Caco-2 (cell line): ENCODE measurements at regions not wholly inside any gene's neighbourhood (a gene's known extent, or its start where the extent isn't known, plus 50 kb on each side); places are given as distances from the start of the nearest gene placed in this dataset.

Source experiments
- BruUV-seq: library from RNA; stranded (reverse); fragments of 400-500 nt; replicated peaks from 2 replicates; lab custom pipeline; 2021; lab: Mats Ljungman, UMichigan
- CTCF ChIA-PET: fragments of 300-600 bp; sonication (Branson Sonifier 250); formaldehyde crosslinking; loops from one replicate; lab custom pipeline; 2022; ENCODE audit warnings: antibody characterized with exemption; lab: Charles Lee
- POLR2A ChIA-PET: fragments of 300-600 bp; sonication (Branson Sonifier 250); formaldehyde crosslinking; loops from one replicate; lab custom pipeline; 2022; ENCODE audit warnings: antibody characterized with exemption; lab: Charles Lee
- DNase-seq, 2 experiments: peaks; one replicate each; pipeline versions ENCODE4 v3.0.0 to v3.0.0-alpha.2; 2020 to 2022
- H3K27me3 ChIP-seq: replicated peaks from 2 replicates; pipeline ENCODE4 v1.6.0; 2011; ENCODE audit warnings: low read length; ENCODE audit not compliant: control insufficient read depth, insufficient read depth
- H3K36me3 ChIP-seq: 2 replicates; pipeline ENCODE4 v1.5.1; 2011; ENCODE audit warnings: low read length; ENCODE audit not compliant: control insufficient read depth, insufficient read depth
- H3K4me1 ChIP-seq: fragments of 250-450 bp; sonication (Bioruptor Pico); 2 replicates; pipeline ENCODE4 v1.5.1; 2020; ENCODE audit warnings: mild to moderate bottlenecking
- H3K4me3 ChIP-seq: 2 replicates; pipeline ENCODE4 v1.5.1; 2011; ENCODE audit warnings: low read depth, mild to moderate bottlenecking, control low read depth, low read length
- H3K9me3 ChIP-seq: fragments of 250-450 bp; sonication (Bioruptor Pico); 2 replicates; pipeline ENCODE4 v1.5.1; 2020; ENCODE audit warnings: mild to moderate bottlenecking, moderate library complexity
- H3K27ac Mint-ChIP-seq: one replicate; pipeline ENCODE4 v1.8.0; 2022; ENCODE audit warnings: mixed read lengths; ENCODE audit not compliant: unreplicated experiment
- H3K27me3 Mint-ChIP-seq: one replicate; pipeline ENCODE4 v1.8.0; 2022; ENCODE audit warnings: mixed read lengths; ENCODE audit not compliant: insufficient read depth, unreplicated experiment
- H3K36me3 Mint-ChIP-seq: one replicate; pipeline ENCODE4 v1.8.0; 2022; ENCODE audit warnings: mild to moderate bottlenecking, mixed read lengths; ENCODE audit not compliant: insufficient read depth, unreplicated experiment
- H3K4me1 Mint-ChIP-seq: one replicate; pipeline ENCODE4 v1.8.0; 2022; ENCODE audit warnings: low read depth, mixed read lengths; ENCODE audit not compliant: unreplicated experiment
- H3K4me3 Mint-ChIP-seq: one replicate; pipeline ENCODE4 v1.8.0; 2022; ENCODE audit warnings: mild to moderate bottlenecking, moderate library complexity, mixed read lengths; ENCODE audit not compliant: unreplicated experiment
- H3K9me3 Mint-ChIP-seq: one replicate; pipeline ENCODE4 v1.8.0; 2022; ENCODE audit warnings: mixed read lengths; ENCODE audit not compliant: unreplicated experiment
- intact Hi-C: fragments of 100-400 bp; cut with micrococcal nuclease; formaldehyde crosslinking; loops from one replicate; pipeline ENCODE4 v1.10.0; 2022; ENCODE audit not compliant: unreplicated experiment
- TF ChIP-seq, protein P1 (sequence below), 2 experiments: fragments of 200-600 bp in 1 of 2; IDR thresholded peaks; 1 replicate in 1 of 2; 2 replicates in 1 of 2; pipeline versions ENCODE4 v1.5.1 to v1.8.0; 2011 to 2022; ENCODE audit warnings: antibody characterized with exemption in 1 of 2, control low read depth in 1 of 2, inconsistent platforms in 1 of 2, low read depth in 1 of 2, low read length in 1 of 2, mild to moderate bottlenecking in 1 of 2, moderate library complexity in 1 of 2; ENCODE audit not compliant: insufficient read depth in 1 of 2, severe bottlenecking in 1 of 2, unreplicated experiment in 1 of 2

DNA sequence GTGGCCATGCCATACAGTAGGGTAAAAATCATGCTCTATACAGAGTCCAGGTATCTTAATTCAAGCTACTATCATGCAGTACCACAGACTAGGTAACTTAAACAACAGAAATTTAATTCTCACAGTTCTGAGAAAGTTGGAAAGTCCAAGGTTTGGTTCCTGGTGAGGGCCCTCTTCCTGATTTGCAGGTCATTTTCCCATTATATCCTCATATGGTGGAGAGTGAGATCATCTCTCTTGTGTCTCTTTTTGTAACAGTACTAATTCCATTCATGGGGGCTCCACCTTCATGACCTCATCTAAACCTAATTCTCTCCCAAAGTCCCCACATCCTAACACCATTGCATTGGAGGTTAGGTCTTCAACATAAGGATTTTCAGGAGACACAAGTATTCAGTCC is 335.0 kb upstream of the ACVR2A start:
- no TSS peak for BruUV-seq
- intact Hi-C loops: no loop called here
- H3K27me3 Mint-ChIP-seq: no peaks in the 10 kb centered on the region
- CTCF ChIA-PET: no interaction called here
- POLR2A ChIA-PET: no interaction called here
- Histone ChIP-seq H3K4me3 (no peak overlapping the region), H3K36me3 (no peaks in the 10 kb centered on the region), H3K9me3 (0 out of 2 replicates have a peak, but pooled peaks cover 2% of the 10 kb centered on the region), H3K27me3 (no peaks in the 10 kb centered on the region), H3K4me1 (no peaks in the 10 kb centered on the region)
- H3K9me3 Mint-ChIP-seq: no peaks in the 10 kb centered on the region
- H3K27ac Mint-ChIP-seq: no peak overlapping the region
- no peaks in the 10 kb centered on the region for H3K4me1 Mint-ChIP-seq
- no peak overlapping the region for H3K4me3 Mint-ChIP-seq
- no peak for DNase-seq
- TF ChIP-seq, protein P1, sequence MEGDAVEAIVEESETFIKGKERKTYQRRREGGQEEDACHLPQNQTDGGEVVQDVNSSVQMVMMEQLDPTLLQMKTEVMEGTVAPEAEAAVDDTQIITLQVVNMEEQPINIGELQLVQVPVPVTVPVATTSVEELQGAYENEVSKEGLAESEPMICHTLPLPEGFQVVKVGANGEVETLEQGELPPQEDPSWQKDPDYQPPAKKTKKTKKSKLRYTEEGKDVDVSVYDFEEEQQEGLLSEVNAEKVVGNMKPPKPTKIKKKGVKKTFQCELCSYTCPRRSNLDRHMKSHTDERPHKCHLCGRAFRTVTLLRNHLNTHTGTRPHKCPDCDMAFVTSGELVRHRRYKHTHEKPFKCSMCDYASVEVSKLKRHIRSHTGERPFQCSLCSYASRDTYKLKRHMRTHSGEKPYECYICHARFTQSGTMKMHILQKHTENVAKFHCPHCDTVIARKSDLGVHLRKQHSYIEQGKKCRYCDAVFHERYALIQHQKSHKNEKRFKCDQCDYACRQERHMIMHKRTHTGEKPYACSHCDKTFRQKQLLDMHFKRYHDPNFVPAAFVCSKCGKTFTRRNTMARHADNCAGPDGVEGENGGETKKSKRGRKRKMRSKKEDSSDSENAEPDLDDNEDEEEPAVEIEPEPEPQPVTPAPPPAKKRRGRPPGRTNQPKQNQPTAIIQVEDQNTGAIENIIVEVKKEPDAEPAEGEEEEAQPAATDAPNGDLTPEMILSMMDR (IDR thresholded peaks at IDR 0.05; ENCODE audit: insufficient read depth in 1 of 2, low read depth in 1 of 2, low read length in 1 of 2, severe bottlenecking in 1 of 2, unreplicated experiment in 1 of 2): no peak
- H3K36me3 Mint-ChIP-seq: no peaks in the 10 kb centered on the region

DNA sequence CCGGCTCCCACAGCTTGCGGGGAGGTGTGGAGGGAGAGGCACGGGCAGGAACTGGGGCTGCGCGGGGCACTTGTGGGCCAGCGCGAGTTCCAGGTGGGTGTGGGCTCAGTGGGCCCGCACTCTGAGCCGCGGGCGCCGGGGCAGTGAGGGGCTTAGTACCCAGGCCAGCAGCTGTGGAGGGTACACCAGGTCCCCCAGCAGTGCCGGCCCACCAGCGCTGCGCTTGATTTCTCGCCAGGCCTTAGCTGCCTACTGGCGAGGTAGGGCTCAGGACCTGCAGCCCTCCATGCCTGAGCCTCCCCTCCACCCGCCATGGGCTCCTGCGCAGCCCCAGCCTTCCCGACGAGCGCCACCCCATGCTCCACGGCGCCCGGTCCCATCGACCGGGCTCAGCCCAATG is 337.9 kb upstream of the ACVR2A start:
- H3K4me3 Mint-ChIP-seq: no peak overlapping the region
- no peaks in the 10 kb centered on the region for H3K36me3 Mint-ChIP-seq
- no peak overlapping the region for H3K27ac Mint-ChIP-seq
- no peaks in the 10 kb centered on the region for H3K4me1 Mint-ChIP-seq
- no peaks in the 10 kb centered on the region for H3K27me3 Mint-ChIP-seq
- intact Hi-C loops: no loop called here
- ChIA-PET POLR2A (no interaction called here), CTCF (no interaction called here)
- Histone ChIP-seq H3K36me3 (no peaks in the 10 kb centered on the region), H3K27me3 (no peaks in the 10 kb centered on the region), H3K4me3 (no peak overlapping the region), H3K4me1 (no peaks in the 10 kb centered on the region), H3K9me3 (no peaks in the 10 kb centered on the region)
- H3K9me3 Mint-ChIP-seq: no peaks in the 10 kb centered on the region
- DNase-seq: no peak
- TF ChIP-seq, protein P1 (IDR thresholded peaks at IDR 0.05; ENCODE audit: insufficient read depth in 1 of 2, low read depth in 1 of 2, low read length in 1 of 2, severe bottlenecking in 1 of 2, unreplicated experiment in 1 of 2): no peak
- BruUV-seq: no TSS peak

DNA sequence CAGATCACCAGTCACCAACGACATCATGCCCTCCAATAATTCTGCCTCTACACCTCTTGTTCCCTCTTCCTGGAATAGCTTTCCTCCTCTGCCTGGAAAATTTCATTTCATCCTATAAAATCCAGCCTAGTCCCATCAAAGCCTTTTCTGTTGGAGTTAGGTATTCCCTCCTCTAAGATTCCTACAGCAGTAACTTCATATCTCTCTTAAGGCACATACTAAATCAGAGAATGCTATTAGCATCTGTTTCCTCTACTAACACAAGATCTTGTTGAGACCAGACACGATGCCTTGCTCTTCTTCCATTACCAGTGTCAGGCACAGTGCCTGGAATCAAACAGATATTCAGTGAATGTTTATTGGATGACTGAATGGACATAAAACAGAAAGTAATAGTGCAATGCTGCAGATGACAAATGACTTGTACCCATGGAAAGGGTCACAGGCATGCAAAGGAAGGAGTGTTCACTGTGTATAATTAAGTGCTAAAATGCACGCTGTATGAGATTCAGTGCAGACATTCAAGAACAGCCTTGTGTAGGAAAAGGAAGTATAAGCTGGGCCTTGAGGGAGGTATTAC is 342.0 kb upstream of the ACVR2A start:
- no peaks in the 10 kb centered on the region for H3K4me1 ChIP-seq
- H3K27ac Mint-ChIP-seq: no peak overlapping the region
- H3K36me3 Mint-ChIP-seq: no peaks in the 10 kb centered on the region
- H3K4me1 Mint-ChIP-seq: no peaks in the 10 kb centered on the region
- CTCF ChIA-PET: no interaction called here
- BruUV-seq: no TSS peak
- TF ChIP-seq, protein P1 (IDR thresholded peaks at IDR 0.05; ENCODE audit: insufficient read depth in 1 of 2, low read depth in 1 of 2, low read length in 1 of 2, severe bottlenecking in 1 of 2, unreplicated experiment in 1 of 2): no peak
- H3K36me3 ChIP-seq: no peaks in the 10 kb centered on the region
- no peaks in the 10 kb centered on the region for H3K27me3 ChIP-seq
- intact Hi-C loops: no loop called here
- no peaks in the 10 kb centered on the region for H3K9me3 Mint-ChIP-seq
- no peaks in the 10 kb centered on the region for H3K27me3 Mint-ChIP-seq
- no peak overlapping the region for H3K4me3 ChIP-seq
- POLR2A ChIA-PET: no interaction called here
- H3K9me3 ChIP-seq: no peaks in the 10 kb centered on the region
- H3K4me3 Mint-ChIP-seq: no peak overlapping the region
- no peak for DNase-seq
